Parathyroid adenoma (tissue), 2 donors: ENCODE measurements at regions not wholly inside any gene's neighbourhood (a gene's known extent, or its start where the extent isn't known, plus 50 kb on each side); places are given as distances from the start of the nearest gene placed in this dataset.

Experiments
- H2AFZ ChIP-seq: fragments of 300-600 bp; sonication (generic); one replicate; pipeline ENCODE4 v1.7.0; 2017; ENCODE audit warnings: antibody characterized with exemption, mild to moderate bottlenecking
- H3K27ac ChIP-seq: fragments of 300-600 bp; sonication (generic); one replicate; pipeline ENCODE4 v1.7.0; 2017
- H3K27me3 ChIP-seq: fragments of 300-600 bp; sonication (generic); one replicate; pipeline ENCODE4 v1.7.0; 2017; ENCODE audit warnings: low read length; ENCODE audit not compliant: control insufficient read depth, insufficient read depth
- H3K36me3 ChIP-seq: fragments of 300-600 bp; sonication (generic); one replicate; pipeline ENCODE4 v1.7.0; 2017; ENCODE audit warnings: low read length; ENCODE audit not compliant: control insufficient read depth, insufficient read depth
- H3K4me1 ChIP-seq: fragments of 300-600 bp; sonication (generic); one replicate; pipeline ENCODE4 v1.7.0; 2017; ENCODE audit warnings: control low read depth
- H3K4me2 ChIP-seq: fragments of 300-600 bp; sonication (generic); one replicate; pipeline ENCODE4 v1.7.0; 2017; ENCODE audit warnings: low read length
- H3K4me3 ChIP-seq: fragments of 300-600 bp; sonication (generic); one replicate; pipeline ENCODE4 v1.7.0; 2017; ENCODE audit warnings: low read depth, low read length
- H3K79me2 ChIP-seq: fragments of 300-600 bp; sonication (generic); one replicate; pipeline ENCODE4 v1.7.0; 2017; ENCODE audit warnings: control low read depth
- H3K9ac ChIP-seq: fragments of 300-600 bp; sonication (generic); one replicate; pipeline ENCODE4 v1.7.0; 2017; ENCODE audit warnings: mild to moderate bottlenecking
- H3K9me3 ChIP-seq: fragments of 300-600 bp; sonication (generic); one replicate; pipeline ENCODE4 v1.7.0; 2017; ENCODE audit warnings: low read length; ENCODE audit not compliant: control insufficient read depth
- CTCF ChIP-seq: fragments of 300-600 bp; sonication (generic); IDR thresholded peaks from one replicate; pipeline ENCODE4 v1.7.0; 2017; ENCODE audit warnings: antibody characterized with exemption, mild to moderate bottlenecking
- donor health status: primary hyperparathyroidism.

GRCh38 chr6:140766999-140767398 is 1365.7 kb upstream of the GJE1 start:
- no peaks in the 10 kb centered on the region for H3K9me3 ChIP-seq
- no peak overlapping the region for H2AFZ ChIP-seq
- no peaks in the 10 kb centered on the region for H3K36me3 ChIP-seq
- no peak overlapping the region for H3K4me2 ChIP-seq
- TF ChIP-seq CTCF: no peak
- no peaks in the 10 kb centered on the region for H3K4me1 ChIP-seq
- H3K27ac ChIP-seq: no peak overlapping the region
- H3K27me3 ChIP-seq: no peaks in the 10 kb centered on the region
- H3K4me3 ChIP-seq: no peak overlapping the region
- no peak overlapping the region for H3K9ac ChIP-seq
- H3K79me2 ChIP-seq: no peaks in the 10 kb centered on the region

- Histone ChIP-seq H3K9me3 (no peaks in the 10 kb centered on the region), H2AFZ (no peak overlapping the region), H3K79me2 (no peaks in the 10 kb centered on the region), H3K4me1 (no peaks in the 10 kb centered on the region), H3K27ac (no peak overlapping the region), H3K4me2 (no peak overlapping the region), H3K36me3 (no peaks in the 10 kb centered on the region), H3K9ac (no peak overlapping the region), H3K27me3 (no peaks in the 10 kb centered on the region), H3K4me3 (no peak overlapping the region)
- TF ChIP-seq CTCF: no peak
Measured at GRCh38 chr6:140758169-140758877, 1374.4 kb upstream of the GJE1 start.

- Histone ChIP-seq H3K4me2 (no peak overlapping the region), H3K36me3 (no peaks in the 10 kb centered on the region), H3K4me3 (no peak overlapping the region), H3K9me3 (no peaks in the 10 kb centered on the region), H3K9ac (no peak overlapping the region), H2AFZ (no peak overlapping the region), H3K4me1 (no peaks in the 10 kb centered on the region), H3K79me2 (no peaks in the 10 kb centered on the region), H3K27ac (no peak overlapping the region), H3K27me3 (no peaks in the 10 kb centered on the region)
- TF ChIP-seq CTCF: no peak
Measured at GRCh38 chr6:140752234-140752633, 1377.8 kb upstream of the CITED2 start.

GRCh38 chr6:140747114-140747513 is 1372.7 kb upstream of the CITED2 start:
- Histone ChIP-seq H3K79me2 (no peaks in the 10 kb centered on the region), H3K9ac (no peak overlapping the region), H3K4me1 (no peaks in the 10 kb centered on the region), H3K27me3 (no peaks in the 10 kb centered on the region), H3K9me3 (no peaks in the 10 kb centered on the region), H3K36me3 (no peaks in the 10 kb centered on the region), H2AFZ (no peak overlapping the region), H3K4me3 (no peak overlapping the region), H3K4me2 (no peak overlapping the region), H3K27ac (no peak overlapping the region)
- TF ChIP-seq CTCF: no peak

- no peak overlapping the region for H3K9ac ChIP-seq
- no peaks in the 10 kb centered on the region for H3K27me3 ChIP-seq
- H3K79me2 ChIP-seq: no peaks in the 10 kb centered on the region
- H3K4me1 ChIP-seq: no peaks in the 10 kb centered on the region
- no peaks in the 10 kb centered on the region for H3K9me3 ChIP-seq
- H3K27ac ChIP-seq: no peak overlapping the region
- no peak overlapping the region for H3K4me3 ChIP-seq
- TF ChIP-seq CTCF: no peak
- no peak overlapping the region for H2AFZ ChIP-seq
- no peak overlapping the region for H3K4me2 ChIP-seq
- no peaks in the 10 kb centered on the region for H3K36me3 ChIP-seq
Measured at GRCh38 chr6:140744659-140745320, 1370.3 kb upstream of the CITED2 start.
